ENCODE measurements at regions not wholly inside any gene's neighbourhood (a gene's known extent, or its start where the extent isn't known, plus 50 kb on each side); places are given as distances from the start of the nearest gene placed in this dataset.
A peak's percentile ranks its signal among the peaks of the same experiment; 100 is the strongest.
"Not testable (repeated sequence)": the region's sequence is repeated elsewhere in the genome, so short reads cannot be mapped to it uniquely, and the experiment has no call there.

GRCh38 chr5:10876996-10877395 lies 116.0 kb upstream of the DAP start:
- H3K9me3 ChIP-seq (ENCODE audit: control insufficient read depth in 2 of 2, low read length in 2 of 2); H3K27me3 ChIP-seq (ENCODE audit: control insufficient read depth in 2 of 2, insufficient read depth in 2 of 2, low read length in 2 of 2); H3K4me3 ChIP-seq (ENCODE audit: low read length in 2 of 2); H3K36me3 ChIP-seq (ENCODE audit: control insufficient read depth in 2 of 2, insufficient read depth in 2 of 2, low read length in 2 of 2); H3K4me1 ChIP-seq (ENCODE audit: control insufficient read depth in 2 of 2, insufficient read depth in 2 of 2, low read length in 2 of 2); H3K27ac ChIP-seq (ENCODE audit: low read depth in 2 of 2, low read length in 2 of 2); H3K9ac ChIP-seq (ENCODE audit: low read depth in 1 of 2, low read length in 2 of 2): not testable (repeated sequence)

DNA sequence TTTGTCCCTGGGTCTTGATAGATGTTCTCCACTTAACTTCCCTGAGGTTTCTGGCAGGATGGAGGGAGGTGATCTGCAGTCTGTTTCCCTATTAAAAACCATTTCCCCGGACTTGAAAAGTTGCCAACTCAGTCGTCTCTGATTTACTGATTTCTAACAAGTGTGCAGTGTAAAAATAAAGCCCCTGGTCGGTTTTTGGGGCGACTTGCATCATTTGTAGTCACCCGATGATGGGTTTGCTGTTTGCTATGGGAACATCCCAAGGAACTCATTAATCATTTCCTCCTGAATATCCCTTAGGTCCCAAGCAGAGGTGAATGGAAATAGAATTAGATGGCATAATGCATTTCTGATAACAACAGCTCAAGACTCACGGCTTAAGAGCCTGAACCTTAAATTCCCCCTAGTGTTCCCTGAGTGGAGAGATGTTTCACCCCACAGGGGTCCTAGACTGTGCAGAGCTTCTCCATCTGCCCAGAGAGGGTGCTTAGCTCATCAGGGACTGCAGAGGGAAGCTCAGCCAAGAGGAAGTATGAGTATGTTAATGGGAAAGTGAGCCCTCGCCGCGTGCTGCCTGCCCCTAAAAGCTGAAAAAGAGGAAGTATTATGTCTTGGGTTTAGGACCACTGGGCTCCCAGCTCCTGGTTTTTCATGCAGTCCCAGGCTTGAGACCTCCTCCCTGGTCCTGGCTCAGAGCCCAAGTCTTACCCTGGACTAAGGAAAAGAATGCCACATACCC lies 115.1 kb upstream of the DAP start:
- Histone ChIP-seq H3K9me3 (ENCODE audit: control insufficient read depth in 2 of 2, low read length in 2 of 2) (no peaks in the 10 kb centered on the region), H3K9ac (ENCODE audit: low read depth in 1 of 2, low read length in 2 of 2) (no peak overlapping the region), H3K36me3 (ENCODE audit: control insufficient read depth in 2 of 2, insufficient read depth in 2 of 2, low read length in 2 of 2) (no peaks in the 10 kb centered on the region), H3K27me3 (ENCODE audit: control insufficient read depth in 2 of 2, insufficient read depth in 2 of 2, low read length in 2 of 2) (no peaks in the 10 kb centered on the region), H3K4me1 (ENCODE audit: control insufficient read depth in 2 of 2, insufficient read depth in 2 of 2, low read length in 2 of 2) (no peaks in the 10 kb centered on the region), H3K27ac (ENCODE audit: low read depth in 2 of 2, low read length in 2 of 2) (no peak overlapping the region), H3K4me3 (ENCODE audit: low read length in 2 of 2) (no peak overlapping the region)

DNA sequence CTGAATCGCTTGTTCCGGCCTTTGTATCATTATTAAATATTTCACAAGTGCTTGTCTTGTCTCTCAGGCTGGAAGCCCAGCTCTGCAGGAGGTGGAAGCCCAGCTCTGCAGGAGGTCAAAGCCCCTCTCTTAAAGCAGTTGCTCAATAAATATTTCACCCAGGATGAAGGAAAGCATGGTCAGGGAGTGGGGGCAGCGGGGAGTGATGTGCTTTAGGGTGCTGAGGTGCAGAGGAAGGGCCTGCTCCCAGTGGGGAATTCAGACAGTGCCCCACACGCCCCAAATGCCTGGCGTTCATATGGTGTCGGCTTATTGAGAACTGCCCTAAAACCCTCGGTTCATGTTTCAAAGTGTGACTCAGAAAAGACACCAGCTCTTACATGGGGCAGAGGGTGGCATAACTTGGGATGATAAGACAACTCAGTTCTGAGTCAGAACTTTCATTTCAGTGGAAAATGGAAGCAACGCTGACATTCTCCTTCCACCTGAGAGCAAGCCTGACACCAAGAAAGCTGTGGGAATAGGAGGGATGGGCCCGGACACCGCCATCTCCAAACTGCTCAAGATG lies 114.3 kb upstream of the DAP start:
- Histone ChIP-seq H3K9ac (ENCODE audit: low read depth in 1 of 2, low read length in 2 of 2) (no peak overlapping the region), H3K36me3 (ENCODE audit: control insufficient read depth in 2 of 2, insufficient read depth in 2 of 2, low read length in 2 of 2) (no peaks in the 10 kb centered on the region), H3K27me3 (ENCODE audit: control insufficient read depth in 2 of 2, insufficient read depth in 2 of 2, low read length in 2 of 2) (no peaks in the 10 kb centered on the region), H3K9me3 (ENCODE audit: control insufficient read depth in 2 of 2, low read length in 2 of 2) (no peaks in the 10 kb centered on the region), H3K4me3 (ENCODE audit: low read length in 2 of 2) (no peak overlapping the region), H3K4me1 (ENCODE audit: control insufficient read depth in 2 of 2, insufficient read depth in 2 of 2, low read length in 2 of 2) (no peaks in the 10 kb centered on the region), H3K27ac (ENCODE audit: low read depth in 2 of 2, low read length in 2 of 2) (no peak overlapping the region)

GRCh38 chr5:10874541-10874940 lies 113.5 kb upstream of the DAP start:
- H3K27ac ChIP-seq (ENCODE audit: low read depth in 2 of 2, low read length in 2 of 2), result no peak overlapping the region
- H3K9ac ChIP-seq (ENCODE audit: low read depth in 1 of 2, low read length in 2 of 2), result no peak overlapping the region
- H3K36me3 ChIP-seq (ENCODE audit: control insufficient read depth in 2 of 2, insufficient read depth in 2 of 2, low read length in 2 of 2), result no peaks in the 10 kb centered on the region
- H3K4me1 ChIP-seq (ENCODE audit: control insufficient read depth in 2 of 2, insufficient read depth in 2 of 2, low read length in 2 of 2), result no peaks in the 10 kb centered on the region
- H3K27me3 ChIP-seq (ENCODE audit: control insufficient read depth in 2 of 2, insufficient read depth in 2 of 2, low read length in 2 of 2), result no peaks in the 10 kb centered on the region
- no peaks in the 10 kb centered on the region for H3K9me3 ChIP-seq (ENCODE audit: control insufficient read depth in 2 of 2, low read length in 2 of 2)
- no peak overlapping the region for H3K4me3 ChIP-seq (ENCODE audit: low read length in 2 of 2)

DNA sequence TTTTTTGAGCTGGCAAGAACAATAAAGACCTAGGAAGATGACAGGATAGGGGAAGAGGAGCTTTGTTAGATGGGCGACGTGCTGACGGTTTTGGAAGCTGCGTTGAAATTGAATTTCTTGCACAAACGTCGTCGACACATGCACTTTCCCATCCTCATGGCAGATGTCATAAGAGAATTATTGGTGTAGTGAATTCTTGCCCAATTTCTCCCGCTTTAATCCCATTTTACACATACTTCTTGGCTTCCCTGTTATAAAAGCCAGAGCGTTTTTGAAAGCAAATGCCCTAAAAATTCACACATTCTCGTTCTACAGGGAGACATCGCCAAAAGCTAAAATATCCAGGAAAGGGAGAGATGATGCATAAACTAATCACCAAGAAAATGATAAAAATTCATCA lies 109.8 kb upstream of the DAP start:
- Histone ChIP-seq H3K4me3 (ENCODE audit: low read length in 2 of 2) (no peak overlapping the region), H3K36me3 (ENCODE audit: control insufficient read depth in 2 of 2, insufficient read depth in 2 of 2, low read length in 2 of 2) (no peaks in the 10 kb centered on the region), H3K27me3 (ENCODE audit: control insufficient read depth in 2 of 2, insufficient read depth in 2 of 2, low read length in 2 of 2) (no peaks in the 10 kb centered on the region), H3K27ac (ENCODE audit: low read depth in 2 of 2, low read length in 2 of 2) (no peak overlapping the region), H3K4me1 (ENCODE audit: control insufficient read depth in 2 of 2, insufficient read depth in 2 of 2, low read length in 2 of 2) (no peaks in the 10 kb centered on the region), H3K9ac (ENCODE audit: low read depth in 1 of 2, low read length in 2 of 2) (no peak overlapping the region), H3K9me3 (ENCODE audit: control insufficient read depth in 2 of 2, low read length in 2 of 2) (no peaks in the 10 kb centered on the region)

DNA sequence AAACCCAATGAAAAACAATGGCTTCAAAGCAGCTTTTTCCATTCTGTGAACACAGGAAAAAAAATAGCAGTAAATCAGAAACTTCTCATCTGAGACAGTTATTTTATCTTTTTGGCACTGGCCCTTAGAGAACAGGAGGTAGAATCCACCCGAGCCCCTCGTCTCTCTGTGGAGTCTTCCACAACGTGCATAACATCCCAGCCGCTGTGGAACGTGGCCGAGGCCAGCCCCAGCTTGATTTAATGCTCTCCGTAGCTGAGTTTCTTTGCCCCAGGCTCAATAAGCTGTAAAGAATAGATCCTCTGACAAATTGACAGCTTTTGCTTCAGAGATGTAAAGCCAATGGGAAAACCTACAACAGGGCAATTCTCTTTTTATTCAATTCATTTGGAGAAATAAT lies 107.9 kb upstream of the DAP start:
- Histone ChIP-seq H3K27ac (ENCODE audit: low read depth in 2 of 2, low read length in 2 of 2) (no peak overlapping the region), H3K4me3 (ENCODE audit: low read length in 2 of 2) (no peak overlapping the region), H3K9me3 (ENCODE audit: control insufficient read depth in 2 of 2, low read length in 2 of 2) (no peaks in the 10 kb centered on the region), H3K36me3 (ENCODE audit: control insufficient read depth in 2 of 2, insufficient read depth in 2 of 2, low read length in 2 of 2) (no peaks in the 10 kb centered on the region), H3K9ac (ENCODE audit: low read depth in 1 of 2, low read length in 2 of 2) (no peak overlapping the region), H3K27me3 (ENCODE audit: control insufficient read depth in 2 of 2, insufficient read depth in 2 of 2, low read length in 2 of 2) (no peaks in the 10 kb centered on the region), H3K4me1 (ENCODE audit: control insufficient read depth in 2 of 2, insufficient read depth in 2 of 2, low read length in 2 of 2) (no peaks in the 10 kb centered on the region)

DNA sequence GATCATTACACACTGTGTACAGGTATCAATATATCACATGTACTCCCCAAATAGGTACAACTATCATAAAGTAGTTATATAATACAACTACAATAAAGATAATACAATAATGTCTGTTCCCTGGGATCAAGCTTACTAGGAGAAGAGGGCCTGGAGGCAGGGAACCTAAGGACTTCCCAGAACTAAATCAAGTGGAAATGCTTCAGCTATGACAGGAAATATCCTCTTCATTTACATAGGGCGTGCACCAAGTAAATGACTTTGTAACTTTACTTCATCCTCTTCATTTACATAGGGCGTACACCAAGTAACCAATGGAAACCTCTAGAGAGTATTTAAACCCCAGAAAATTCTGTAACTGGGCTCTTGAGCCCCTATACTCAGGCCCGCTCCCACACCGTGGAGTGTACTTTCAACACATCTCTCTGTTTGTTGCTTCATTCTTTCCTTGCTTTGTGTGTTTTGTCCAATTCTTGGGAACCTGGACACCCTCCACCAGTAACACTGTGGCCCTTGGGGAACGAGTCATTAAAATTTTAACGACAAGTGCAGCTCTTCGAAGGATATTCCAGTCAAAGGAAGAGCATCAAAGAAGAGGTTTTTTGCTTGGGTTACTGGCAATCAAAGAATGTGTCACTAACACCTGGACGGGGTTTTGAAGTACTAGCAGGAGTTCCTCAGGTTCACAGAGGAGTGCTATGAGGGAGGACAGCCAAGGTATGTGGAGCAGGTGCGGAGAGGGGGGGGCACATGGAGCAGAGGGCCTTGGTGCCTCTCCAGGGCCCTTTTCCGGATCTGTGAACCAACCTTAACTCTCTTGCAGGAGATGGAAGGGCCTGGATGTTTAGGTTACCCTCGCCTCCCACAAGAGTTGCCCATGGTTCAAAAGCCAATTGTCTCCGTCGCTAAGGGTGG lies 106.6 kb upstream of the DAP start:
- Histone ChIP-seq H3K9me3 (ENCODE audit: control insufficient read depth in 2 of 2, low read length in 2 of 2) (no peaks in the 10 kb centered on the region), H3K9ac (ENCODE audit: low read depth in 1 of 2, low read length in 2 of 2) (no peak overlapping the region), H3K27ac (ENCODE audit: low read depth in 2 of 2, low read length in 2 of 2) (no peak overlapping the region), H3K36me3 (ENCODE audit: control insufficient read depth in 2 of 2, insufficient read depth in 2 of 2, low read length in 2 of 2) (no peaks in the 10 kb centered on the region), H3K4me3 (ENCODE audit: low read length in 2 of 2) (no peak overlapping the region), H3K27me3 (ENCODE audit: control insufficient read depth in 2 of 2, insufficient read depth in 2 of 2, low read length in 2 of 2) (no peaks in the 10 kb centered on the region), H3K4me1 (ENCODE audit: control insufficient read depth in 2 of 2, insufficient read depth in 2 of 2, low read length in 2 of 2) (no peaks in the 10 kb centered on the region)

GRCh38 chr5:10866913-10867312 lies 105.9 kb upstream of the DAP start:
- Histone ChIP-seq H3K36me3 (ENCODE audit: control insufficient read depth in 2 of 2, insufficient read depth in 2 of 2, low read length in 2 of 2) (no peaks in the 10 kb centered on the region), H3K27ac (ENCODE audit: low read depth in 2 of 2, low read length in 2 of 2) (no peak overlapping the region), H3K4me1 (ENCODE audit: control insufficient read depth in 2 of 2, insufficient read depth in 2 of 2, low read length in 2 of 2) (no peaks in the 10 kb centered on the region), H3K4me3 (ENCODE audit: low read length in 2 of 2) (no peak overlapping the region), H3K27me3 (ENCODE audit: control insufficient read depth in 2 of 2, insufficient read depth in 2 of 2, low read length in 2 of 2) (no peaks in the 10 kb centered on the region), H3K9me3 (ENCODE audit: control insufficient read depth in 2 of 2, low read length in 2 of 2) (no peaks in the 10 kb centered on the region), H3K9ac (ENCODE audit: low read depth in 1 of 2, low read length in 2 of 2) (no peak overlapping the region)

DNA sequence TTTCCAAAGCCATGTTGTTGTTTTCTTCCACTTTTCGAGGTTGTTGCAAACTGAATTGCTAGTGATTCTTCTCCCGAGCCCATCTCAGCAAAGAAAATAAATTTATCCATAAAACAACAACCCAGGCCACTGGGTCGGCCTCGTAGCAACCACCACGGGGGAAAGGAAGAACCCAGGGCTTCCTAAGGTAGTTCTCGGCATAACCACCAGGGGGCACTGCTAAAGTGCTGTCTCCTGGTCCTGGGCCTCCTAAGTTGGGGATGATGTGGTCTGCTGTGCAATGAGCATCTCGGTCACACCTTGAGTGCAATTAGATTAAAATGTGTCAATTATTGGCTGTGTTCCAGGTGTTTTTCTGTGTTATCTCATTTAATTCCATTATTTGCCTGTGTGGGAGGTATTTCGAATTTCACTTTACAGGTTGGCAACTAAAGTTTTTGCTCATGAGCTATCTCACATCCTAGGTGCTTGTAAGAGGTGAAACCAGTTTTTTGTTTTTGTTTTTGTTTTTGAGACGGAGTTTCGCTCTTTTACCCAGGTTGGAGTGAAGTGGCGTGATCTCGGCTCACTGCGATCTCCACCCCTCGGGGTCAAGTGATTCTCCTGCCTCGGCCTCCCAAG lies 102.8 kb upstream of the DAP start:
- Histone ChIP-seq H3K4me1 (ENCODE audit: control insufficient read depth in 2 of 2, insufficient read depth in 2 of 2, low read length in 2 of 2) (no peaks in the 10 kb centered on the region), H3K9ac (ENCODE audit: low read depth in 1 of 2, low read length in 2 of 2) (peak overlapping the region in 1 of 2 donors; percentile 1), H3K4me3 (ENCODE audit: low read length in 2 of 2) (no peak overlapping the region), H3K27me3 (ENCODE audit: control insufficient read depth in 2 of 2, insufficient read depth in 2 of 2, low read length in 2 of 2) (peaks cover 0 to 5% of the 10 kb centered on the region in 2 donors), H3K27ac (ENCODE audit: low read depth in 2 of 2, low read length in 2 of 2) (no peak overlapping the region), H3K9me3 (ENCODE audit: control insufficient read depth in 2 of 2, low read length in 2 of 2) (no peaks in the 10 kb centered on the region), H3K36me3 (ENCODE audit: control insufficient read depth in 2 of 2, insufficient read depth in 2 of 2, low read length in 2 of 2) (no peaks in the 10 kb centered on the region)

DNA sequence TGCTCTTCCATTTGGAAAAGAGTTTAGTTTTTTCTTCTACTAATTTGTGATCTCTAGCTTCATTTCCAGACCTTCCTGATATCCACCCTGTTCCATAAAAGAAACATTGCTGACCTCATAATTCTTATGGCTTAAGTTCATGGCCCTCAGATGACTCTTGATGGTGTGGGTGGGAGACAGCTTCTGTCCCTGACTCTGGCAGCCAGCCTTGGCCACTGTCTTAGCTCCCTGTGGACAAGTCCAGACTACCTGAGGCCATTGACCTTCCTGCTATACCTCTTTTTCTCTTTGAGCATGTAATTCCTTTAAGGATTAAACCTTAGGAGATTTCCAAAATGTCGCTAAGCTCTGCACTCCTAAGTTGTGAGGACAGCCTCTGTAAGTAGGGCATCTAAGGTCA lies 101.1 kb upstream of the DAP start:
- Histone ChIP-seq H3K9ac (ENCODE audit: low read depth in 1 of 2, low read length in 2 of 2) (no peak overlapping the region), H3K36me3 (ENCODE audit: control insufficient read depth in 2 of 2, insufficient read depth in 2 of 2, low read length in 2 of 2) (no peaks in the 10 kb centered on the region), H3K27ac (ENCODE audit: low read depth in 2 of 2, low read length in 2 of 2) (no peak overlapping the region), H3K9me3 (ENCODE audit: control insufficient read depth in 2 of 2, low read length in 2 of 2) (no peaks in the 10 kb centered on the region), H3K27me3 (ENCODE audit: control insufficient read depth in 2 of 2, insufficient read depth in 2 of 2, low read length in 2 of 2) (peaks cover 0 to 12% of the 10 kb centered on the region in 2 donors), H3K4me1 (ENCODE audit: control insufficient read depth in 2 of 2, insufficient read depth in 2 of 2, low read length in 2 of 2) (no peaks in the 10 kb centered on the region), H3K4me3 (ENCODE audit: low read length in 2 of 2) (no peak overlapping the region)

Measured in mucosa of rectum (tissue), 2 donors.